Lower leg skin (tissue), 4 donors: ENCODE measurements at regions not wholly inside any gene's neighbourhood (a gene's known extent, or its start where the extent isn't known, plus 50 kb on each side); places are given as distances from the start of the nearest gene placed in this dataset.

Experiments
- DNase-seq, 2 donors: peaks; one replicate each; pipeline ENCODE4 v3.0.0-alpha.2; 2019; ENCODE audit warnings: low spot score in 2 of 2
- H3K4me3 ChIP-seq: fragments of 200-600 bp; sonication (generic); 2 replicates; pipeline ENCODE4 v1.5.1; 2017; ENCODE audit warnings: mild to moderate bottlenecking, low read depth; ENCODE audit not compliant: poor library complexity, severe bottlenecking
- POLR2A ChIP-seq, 2 donors: fragments of 450-650 bp; IDR thresholded peaks; one replicate each; pipeline ENCODE4 v1.6.1; 2016 to 2017; ENCODE audit warnings: antibody characterized with exemption in 2 of 2, mild to moderate bottlenecking in 1 of 2, moderate library complexity in 1 of 2
- WGBS, 2 donors: methylation state at CpG; one replicate each; pipeline ENCODE4 v1.1.5; 2018; 5-methylcytosine and 5-hydroxymethylcytosine counted together
- intact Hi-C: fragments of 100-400 bp; cut with DNase I; formaldehyde crosslinking; loops from one replicate; pipeline ENCODE4 v1.15.0; 2023; ENCODE audit warnings: low total_unique reads
- TF ChIP-seq, protein P1 (sequence below), 3 donors: fragments of 450-650 bp; IDR thresholded peaks; one replicate each; pipeline ENCODE4 v1.5.1; 2016; ENCODE audit warnings: antibody characterized with exemption in 3 of 3, mild to moderate bottlenecking in 3 of 3, moderate library complexity in 2 of 3

DNA sequence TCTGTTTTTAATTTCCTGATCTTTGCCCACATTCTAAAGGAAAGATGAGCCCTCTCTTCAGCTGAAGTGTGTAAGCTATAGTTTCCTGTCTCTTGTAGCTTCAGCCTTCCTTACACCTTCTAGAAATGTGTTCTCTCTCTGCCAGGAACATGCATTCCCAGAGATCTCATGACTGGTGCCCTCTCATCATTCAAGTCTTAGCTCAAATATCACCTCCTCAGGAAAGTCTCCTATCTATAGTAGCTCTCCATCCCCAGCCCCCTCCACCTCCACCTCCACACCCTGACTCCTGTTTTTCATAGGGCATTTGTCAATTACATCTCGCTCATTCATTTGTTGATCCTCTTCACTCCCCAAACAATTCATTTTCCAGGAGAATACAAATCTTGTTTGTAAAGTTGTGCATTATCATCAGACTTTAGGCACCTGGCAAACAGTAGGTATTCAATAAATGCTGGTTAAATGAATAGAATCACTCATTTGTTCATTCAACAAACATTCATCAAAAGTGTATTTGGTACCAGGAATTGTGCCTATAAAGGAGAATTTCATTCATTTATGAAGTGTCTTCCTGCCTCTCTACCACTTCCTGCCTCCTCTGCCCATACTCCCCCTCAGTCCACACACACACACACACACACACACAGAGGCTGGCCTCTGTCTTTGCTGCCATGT lies 160.3 kb downstream of the BBOX1 start:
- 96 to 100% methylated on average over 1 of the region's 1 CpG for WGBS, 2 donors
- no peak overlapping the region for H3K4me3 ChIP-seq
- intact Hi-C loops, result no loop called here
- TF ChIP-seq, protein P1, sequence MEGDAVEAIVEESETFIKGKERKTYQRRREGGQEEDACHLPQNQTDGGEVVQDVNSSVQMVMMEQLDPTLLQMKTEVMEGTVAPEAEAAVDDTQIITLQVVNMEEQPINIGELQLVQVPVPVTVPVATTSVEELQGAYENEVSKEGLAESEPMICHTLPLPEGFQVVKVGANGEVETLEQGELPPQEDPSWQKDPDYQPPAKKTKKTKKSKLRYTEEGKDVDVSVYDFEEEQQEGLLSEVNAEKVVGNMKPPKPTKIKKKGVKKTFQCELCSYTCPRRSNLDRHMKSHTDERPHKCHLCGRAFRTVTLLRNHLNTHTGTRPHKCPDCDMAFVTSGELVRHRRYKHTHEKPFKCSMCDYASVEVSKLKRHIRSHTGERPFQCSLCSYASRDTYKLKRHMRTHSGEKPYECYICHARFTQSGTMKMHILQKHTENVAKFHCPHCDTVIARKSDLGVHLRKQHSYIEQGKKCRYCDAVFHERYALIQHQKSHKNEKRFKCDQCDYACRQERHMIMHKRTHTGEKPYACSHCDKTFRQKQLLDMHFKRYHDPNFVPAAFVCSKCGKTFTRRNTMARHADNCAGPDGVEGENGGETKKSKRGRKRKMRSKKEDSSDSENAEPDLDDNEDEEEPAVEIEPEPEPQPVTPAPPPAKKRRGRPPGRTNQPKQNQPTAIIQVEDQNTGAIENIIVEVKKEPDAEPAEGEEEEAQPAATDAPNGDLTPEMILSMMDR (IDR thresholded peaks at IDR 0.05), result no peak
- no peak for TF ChIP-seq POLR2A (IDR thresholded peaks at IDR 0.05)
- DNase-seq, result no peak

DNA sequence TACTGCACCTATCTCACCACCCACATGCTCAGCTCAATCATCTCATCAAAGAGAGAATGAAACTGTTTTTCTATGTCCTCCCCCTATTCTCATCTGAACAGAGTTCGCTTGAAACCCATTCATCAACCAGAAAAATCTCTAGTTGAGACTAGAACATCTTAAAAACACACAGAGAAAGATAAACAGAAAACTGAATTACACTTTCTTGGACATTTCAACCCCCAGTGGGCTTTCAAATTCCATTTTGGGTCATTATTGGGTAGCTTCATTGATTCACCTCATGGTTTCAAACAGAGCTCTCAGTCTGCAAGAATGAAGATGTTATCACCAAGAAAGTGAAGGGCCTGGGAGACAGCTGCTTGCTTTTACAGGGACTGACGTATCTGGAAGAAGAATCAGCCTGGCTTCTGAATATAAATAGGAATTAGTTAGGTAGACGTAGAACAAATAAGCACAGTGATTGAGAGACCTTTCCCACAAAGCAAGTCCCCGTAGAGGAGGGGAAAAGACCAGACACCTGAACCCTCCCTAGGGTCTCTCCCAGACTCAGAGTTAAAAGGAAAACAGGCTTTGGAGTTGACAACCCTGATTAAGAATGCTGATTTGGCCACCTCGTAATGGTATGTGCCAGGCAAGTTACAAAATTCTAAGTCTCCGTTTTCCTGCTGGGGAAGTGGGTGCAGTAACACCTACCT lies 155.7 kb downstream of the BBOX1 start:
- WGBS, 2 donors, result 56 to 63% methylated on average over 6 of the region's 6 CpGs
- TF ChIP-seq, protein P1 (IDR thresholded peaks at IDR 0.05), result no peak
- TF ChIP-seq POLR2A (IDR thresholded peaks at IDR 0.05), result no peak
- intact Hi-C loops, result no loop called here
- H3K4me3 ChIP-seq, result no peak overlapping the region
- DNase-seq, result no peak

DNA sequence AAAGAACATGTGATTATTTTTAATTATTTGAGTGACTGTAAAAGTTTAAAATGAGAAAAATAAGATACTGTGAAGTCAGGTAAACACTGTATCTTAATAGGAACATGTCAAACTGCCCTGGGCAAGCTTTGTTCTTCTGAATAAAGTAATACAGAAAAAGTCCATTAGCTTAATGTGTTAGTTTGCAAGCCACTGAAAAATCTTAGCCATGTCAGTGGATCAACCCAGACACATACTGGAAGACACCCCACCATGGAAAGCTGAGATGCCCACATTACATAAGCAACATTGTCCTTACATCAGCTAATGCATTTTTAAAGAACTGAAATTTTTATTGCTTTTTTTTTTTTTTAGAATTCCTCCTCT lies 155.2 kb downstream of the BBOX1 start:
- intact Hi-C loops, result no loop called here
- DNase-seq, result no peak
- TF ChIP-seq POLR2A (IDR thresholded peaks at IDR 0.05), result no peak
- TF ChIP-seq, protein P1 (IDR thresholded peaks at IDR 0.05), result no peak
- H3K4me3 ChIP-seq, result no peak overlapping the region

DNA sequence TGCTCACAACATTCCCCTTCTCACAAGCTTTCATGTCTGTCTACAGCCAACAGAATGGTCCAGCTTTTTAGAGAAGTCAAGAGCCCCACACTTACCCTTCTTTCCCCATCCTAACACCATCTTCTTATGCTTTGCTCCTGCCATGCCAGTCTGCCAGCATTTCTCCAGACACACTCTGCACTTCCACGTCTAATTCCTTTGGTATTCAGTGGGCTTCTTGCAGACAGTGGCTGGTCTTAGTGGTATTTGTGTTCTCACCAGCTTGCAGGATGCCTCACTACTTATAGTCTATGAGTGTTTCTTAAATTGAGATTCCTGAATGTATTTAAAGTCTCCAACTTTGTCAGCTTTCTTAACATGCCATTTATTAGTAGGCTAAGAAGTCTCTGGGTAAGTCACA lies 154.4 kb downstream of the BBOX1 start:
- no peak for DNase-seq
- TF ChIP-seq, protein P1 (IDR thresholded peaks at IDR 0.05), result no peak
- intact Hi-C loops, result no loop called here
- WGBS, 2 donors, result 61 to 82% methylated on average over 1 of the region's 1 CpG
- no peak overlapping the region for H3K4me3 ChIP-seq

DNA sequence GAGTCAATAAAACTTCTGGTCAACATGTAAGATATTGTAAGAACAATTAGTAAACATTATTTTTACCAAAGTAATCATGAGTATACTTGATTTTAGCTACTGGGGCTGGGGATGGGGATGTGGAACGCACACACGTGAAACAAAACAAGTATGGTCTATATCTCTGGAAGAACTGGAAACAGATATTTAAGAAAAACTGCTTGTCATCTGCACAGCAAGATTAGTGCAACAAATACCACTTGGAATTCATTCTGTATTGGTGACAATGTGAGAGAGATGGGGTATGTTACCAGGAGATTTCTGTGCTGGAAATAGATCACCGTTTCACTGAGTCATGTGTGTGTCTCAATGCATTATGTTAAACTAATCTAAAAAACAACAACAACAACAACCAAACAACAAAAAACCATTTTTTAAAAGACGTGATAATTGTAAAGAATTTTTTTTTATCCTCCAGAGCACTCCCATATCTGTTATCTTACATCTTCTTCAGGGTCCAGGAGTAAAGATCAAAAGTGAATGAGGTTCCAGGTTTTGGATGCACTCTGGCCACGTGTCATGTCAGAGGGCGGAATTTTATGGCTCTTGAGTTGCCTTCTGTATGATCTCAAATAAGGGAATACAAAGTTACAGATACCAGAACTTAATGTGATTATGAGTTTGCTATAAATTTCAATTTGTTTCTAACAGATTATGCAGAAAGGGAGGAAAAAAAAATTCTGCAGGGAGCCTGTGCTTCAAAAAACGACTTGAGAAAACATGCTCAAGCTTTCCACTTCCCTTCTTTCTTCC lies 153.0 kb downstream of the BBOX1 start:
- no peak for DNase-seq
- intact Hi-C loops, result no loop called here
- no peak overlapping the region for H3K4me3 ChIP-seq
- WGBS, 2 donors, result 77 to 79% methylated on average over 7 of the region's 7 CpGs
- TF ChIP-seq, protein P1 (IDR thresholded peaks at IDR 0.05), result no peak
- no peak for TF ChIP-seq POLR2A (IDR thresholded peaks at IDR 0.05)
